Keratinocyte (primary cell): ENCODE measurements at regions not wholly inside any gene's neighbourhood (a gene's known extent, or its start where the extent isn't known, plus 50 kb on each side); places are given as distances from the start of the nearest gene placed in this dataset.

Experiments
- CTCF ChIP-seq, 3 experiments: IDR thresholded peaks in 1 of 3; conservative IDR thresholded peaks in 1 of 3; optimal IDR thresholded peaks in 1 of 3; 2 replicates in 2 of 3; 3 replicates in 1 of 3; pipeline versions ENCODE3 to v1.5.1; 2011; ENCODE audit warnings: low read length in 3 of 3, mild to moderate bottlenecking in 3 of 3, moderate library complexity in 2 of 3, control low read depth in 1 of 3, inconsistent platforms in 1 of 3; ENCODE audit not compliant: insufficient read depth in 2 of 3; ENCODE audit errors: extremely low read depth in 1 of 3
- EZH2 ChIP-seq: IDR thresholded peaks from one replicate; pipeline ENCODE4 v1.6.1; 2012; ENCODE audit warnings: inconsistent platforms, mild to moderate bottlenecking, low read length, moderate library complexity

- no peak for TF ChIP-seq CTCF (optimal IDR thresholded peaks at IDR 0.05 in 1 of 3, IDR thresholded peaks at IDR 0.05 in 1 of 3, conservative IDR thresholded peaks at IDR 0.05 in 1 of 3; ENCODE audit: extremely low read depth in 1 of 3, insufficient read depth in 2 of 3, low read length in 3 of 3)
- no peak for TF ChIP-seq EZH2
Measured at GRCh38 chr2:7703543-7704144, 786.4 kb downstream of the RNF144A start.
